Endothelial cell of umbilical vein (primary cell): ENCODE measurements at regions not wholly inside any gene's neighbourhood (a gene's known extent, or its start where the extent isn't known, plus 50 kb on each side); places are given as distances from the start of the nearest gene placed in this dataset.

Experiments used
- BruUV-seq: library from RNA; stranded (reverse); fragments of 400-500 nt; replicated peaks from 2 replicates; lab custom pipeline; 2021; lab: Mats Ljungman, UMichigan
- CTCF ChIA-PET: fragments of 300-600, 350-600 bp; sonication (Branson Sonifier 250); formaldehyde crosslinking; loops from one replicate; lab custom pipeline; 2021; ENCODE audit warnings: antibody characterized with exemption, inconsistent platforms; lab: Charles Lee
- POLR2A ChIA-PET: fragments of 300-600, 350-600 bp; sonication (Branson Sonifier 250); formaldehyde crosslinking; loops from one replicate; lab custom pipeline; 2021; ENCODE audit warnings: antibody characterized with exemption, inconsistent platforms; lab: Charles Lee
- DNase-seq: peaks from one replicate; pipeline ENCODE4 v3.0.0-alpha.2; 2011; ENCODE audit warnings: low read depth, low spot score
- FAIRE-seq: peaks from 2 replicates; lab custom pipeline; 2011; peaks lifted over from hg19 to GRCh38; lab: Jason Lieb, UNC
- H2AFZ ChIP-seq: 2 replicates; pipeline ENCODE4 v1.6.0; 2012; ENCODE audit warnings: low read depth, low read length, control low read depth, inconsistent platforms
- H3K27ac ChIP-seq: 2 replicates; pipeline ENCODE4 v1.5.1; 2011; ENCODE audit warnings: low read depth, mild to moderate bottlenecking, control low read depth, low read length, moderate library complexity; ENCODE audit not compliant: insufficient read depth
- H3K27me3 ChIP-seq, 2 experiments: 2 replicates each; pipeline versions ENCODE4 v1.6.0 to v1.6.1; 2011; ENCODE audit warnings: low read length in 2 of 2, mixed read lengths in 1 of 2; ENCODE audit not compliant: control insufficient read depth in 2 of 2, insufficient read depth in 2 of 2
- H3K36me3 ChIP-seq, 2 experiments: 2 replicates in 1 of 2; 3 replicates in 1 of 2; pipeline ENCODE4 v1.5.1; 2011; ENCODE audit warnings: low read length in 2 of 2, mild to moderate bottlenecking in 1 of 2, moderate library complexity in 1 of 2; ENCODE audit not compliant: control insufficient read depth in 2 of 2, insufficient read depth in 2 of 2; ENCODE audit errors: extremely low read depth in 1 of 2
- H3K4me1 ChIP-seq: 3 replicates; pipeline ENCODE4 v1.5.1; 2011; ENCODE audit warnings: mild to moderate bottlenecking, low read length; ENCODE audit not compliant: control insufficient read depth, insufficient read depth; ENCODE audit errors: extremely low read depth
- H3K4me2 ChIP-seq: 2 replicates; pipeline ENCODE4 v1.6.1; 2011; ENCODE audit warnings: low read length, control low read depth, mixed read lengths; ENCODE audit not compliant: insufficient read depth
- H3K4me3 ChIP-seq, 3 experiments: fragments of 200-600 bp in 1 of 3; sonication (generic), shearing (Covaris generic) in 1 of 3; replicated peaks in 1 of 3; 2 replicates each; pipeline ENCODE4 v1.5.1; 2011 to 2016; ENCODE audit warnings: control low read depth in 3 of 3, low read length in 3 of 3, mild to moderate bottlenecking in 2 of 3, inconsistent platforms in 1 of 3, low read depth in 1 of 3, moderate library complexity in 1 of 3; ENCODE audit not compliant: insufficient read depth in 1 of 3
- H3K79me2 ChIP-seq: 2 replicates; pipeline ENCODE4 v1.6.0; 2012; ENCODE audit warnings: low read length, inconsistent platforms; ENCODE audit not compliant: control insufficient read depth, insufficient read depth
- H3K9ac ChIP-seq: replicated peaks from 2 replicates; pipeline ENCODE3; 2011; ENCODE audit warnings: low read length, control low read depth; ENCODE audit not compliant: insufficient read depth; ENCODE audit errors: extremely low read depth
- H3K9me1 ChIP-seq: replicated peaks from 3 replicates; pipeline ENCODE4 v1.6.0; 2011; ENCODE audit warnings: mild to moderate bottlenecking, low read length; ENCODE audit not compliant: control insufficient read depth, insufficient read depth; ENCODE audit errors: extremely low read depth
- H3K9me3 ChIP-seq: replicated peaks from 2 replicates; pipeline ENCODE4 v1.5.1; 2012; ENCODE audit warnings: low read length, inconsistent platforms; ENCODE audit not compliant: control insufficient read depth, insufficient read depth
- H4K20me1 ChIP-seq: replicated peaks from 2 replicates; pipeline ENCODE3; 2011; ENCODE audit warnings: mild to moderate bottlenecking, low read length; ENCODE audit not compliant: control insufficient read depth, insufficient read depth; ENCODE audit errors: extremely low read depth
- EZH2 ChIP-seq: IDR thresholded peaks from 2 replicates; pipeline ENCODE4 v1.6.1; 2012; ENCODE audit warnings: borderline replicate concordance, low read depth, mild to moderate bottlenecking, moderate library complexity, low read length, inconsistent platforms; ENCODE audit not compliant: severe bottlenecking
- FOS ChIP-seq: IDR thresholded peaks from 2 replicates; pipeline ENCODE4 v1.6.1; 2011; ENCODE audit warnings: mild to moderate bottlenecking, low read length, moderate library complexity, borderline replicate concordance; ENCODE audit not compliant: insufficient read depth
- GATA2 ChIP-seq: IDR thresholded peaks from 2 replicates; pipeline ENCODE4 v1.7.0; 2011; ENCODE audit warnings: low read depth, mild to moderate bottlenecking, moderate library complexity, mixed read lengths, low read length; ENCODE audit not compliant: insufficient read length, insufficient read depth
- JUN ChIP-seq: IDR thresholded peaks from 2 replicates; pipeline ENCODE4 v1.6.1; 2011; ENCODE audit warnings: borderline replicate concordance, low read depth; ENCODE audit not compliant: insufficient read length, insufficient read depth
- MYC ChIP-seq: IDR thresholded peaks from one replicate; pipeline ENCODE4 v1.6.1; 2011; ENCODE audit warnings: mild to moderate bottlenecking, low read depth, low read length
- POLR2A ChIP-seq: IDR thresholded peaks from 2 replicates; pipeline ENCODE4 v1.6.1; 2012; ENCODE audit warnings: low read depth, mild to moderate bottlenecking, control low read depth, low read length
- POLR2AphosphoS5 ChIP-seq: IDR thresholded peaks from 2 replicates; pipeline ENCODE4 v1.6.1; 2012; ENCODE audit warnings: low read depth, mild to moderate bottlenecking, control low read depth, low read length, moderate library complexity; ENCODE audit not compliant: insufficient read depth
- dilution Hi-C: fragments of 300-500 bp; cut with MboI; formaldehyde crosslinking; loops from one replicate; pipeline ENCODE4 v1.15.0; 2019; ENCODE audit warnings: low sequenced_read_pairs; ENCODE audit not compliant: extremely low pct_ligation_motif_present
- intact Hi-C: fragments of 100-400 bp; cut with micrococcal nuclease; formaldehyde crosslinking; loops from one replicate; pipeline ENCODE4 v1.10.0; 2022
- TF ChIP-seq, protein P1 (sequence below): IDR thresholded peaks from 2 replicates; pipeline ENCODE4 v1.6.1; 2011; ENCODE audit not compliant: insufficient read depth, insufficient read length
- TF ChIP-seq, protein P2 (sequence below), 2 donors: IDR thresholded peaks; 1 replicate in 1 of 2; 2 replicates in 1 of 2; pipeline ENCODE4 v1.5.1; 2011; ENCODE audit warnings: low read length in 2 of 2, mild to moderate bottlenecking in 2 of 2, moderate library complexity in 2 of 2, control low read depth in 1 of 2, inconsistent platforms in 1 of 2, low read depth in 1 of 2; ENCODE audit not compliant: insufficient read depth in 1 of 2; ENCODE audit errors: extremely low read depth in 1 of 2

DNA sequence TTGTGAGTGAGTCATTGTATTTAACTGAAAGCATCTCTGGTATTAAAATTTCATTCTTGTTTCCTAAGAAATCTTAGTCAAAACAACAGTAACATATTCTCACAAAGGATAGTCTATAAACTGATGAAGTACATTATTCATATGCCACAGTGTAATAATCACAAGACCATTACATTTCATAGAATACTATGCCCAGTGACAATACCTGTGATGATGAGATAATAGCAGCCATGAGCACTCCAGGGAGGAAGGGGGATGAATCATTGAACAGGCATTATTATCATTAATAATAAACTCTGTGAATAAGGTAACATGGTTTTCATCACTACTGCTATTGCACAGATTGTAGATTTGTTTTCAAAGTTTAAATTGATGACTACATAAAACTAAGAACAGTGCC lies 667.9 kb downstream of the EPM2A start:
- FAIRE-seq, result no peak
- Histone ChIP-seq H3K36me3 (no peaks in the 10 kb centered on the region), H3K4me2 (no peak overlapping the region), H3K79me2 (no peaks in the 10 kb centered on the region), H3K27me3 (peaks cover 2 to 3% of the 10 kb centered on the region in 2 experiments), H3K9ac (no peak overlapping the region), H3K4me3 (no peak overlapping the region), H3K9me3 (no peaks in the 10 kb centered on the region), H3K4me1 (no peaks in the 10 kb centered on the region), H3K9me1 (no peaks in the 10 kb centered on the region), H4K20me1 (no peaks in the 10 kb centered on the region), H3K27ac (no peak overlapping the region), H2AFZ (no peak overlapping the region)
- TF ChIP-seq POLR2A, result no peak
- TF ChIP-seq FOS, result peak; percentile 3
- ChIA-PET POLR2A (no interaction called here), CTCF (no interaction called here)
- dilution Hi-C loops (no loop called here), intact Hi-C loops (no loop called here)
- no TSS peak for BruUV-seq
- DNase-seq, result no peak

DNA sequence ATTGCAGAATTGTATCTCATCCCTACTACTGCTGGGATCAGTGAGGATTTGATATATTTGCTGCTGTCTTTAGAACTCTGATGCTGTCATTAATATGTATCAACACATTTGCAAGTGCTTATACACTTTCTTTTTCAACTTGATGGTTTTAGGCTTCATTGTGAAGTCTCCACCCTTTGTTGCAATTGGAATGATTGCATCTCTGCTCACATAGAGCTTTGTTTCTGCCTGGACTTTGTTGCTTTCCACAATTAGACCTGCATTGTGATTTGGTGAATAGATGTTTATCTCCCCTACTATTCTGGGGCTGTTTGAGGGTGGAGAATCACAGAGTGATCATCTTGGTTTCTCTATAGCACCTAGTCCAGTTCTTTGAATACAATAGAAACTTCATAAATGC lies 666.7 kb downstream of the EPM2A start:
- no peaks in the 10 kb centered on the region for H4K20me1 ChIP-seq
- TF ChIP-seq GATA2 (no peak), EZH2 (no peak), POLR2A (no peak), FOS (no peak), JUN (no peak), POLR2AphosphoS5 (no peak), MYC (no peak)
- TF ChIP-seq, protein P1, sequence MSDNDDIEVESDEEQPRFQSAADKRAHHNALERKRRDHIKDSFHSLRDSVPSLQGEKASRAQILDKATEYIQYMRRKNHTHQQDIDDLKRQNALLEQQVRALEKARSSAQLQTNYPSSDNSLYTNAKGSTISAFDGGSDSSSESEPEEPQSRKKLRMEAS, result no peak
- TF ChIP-seq, protein P2, sequence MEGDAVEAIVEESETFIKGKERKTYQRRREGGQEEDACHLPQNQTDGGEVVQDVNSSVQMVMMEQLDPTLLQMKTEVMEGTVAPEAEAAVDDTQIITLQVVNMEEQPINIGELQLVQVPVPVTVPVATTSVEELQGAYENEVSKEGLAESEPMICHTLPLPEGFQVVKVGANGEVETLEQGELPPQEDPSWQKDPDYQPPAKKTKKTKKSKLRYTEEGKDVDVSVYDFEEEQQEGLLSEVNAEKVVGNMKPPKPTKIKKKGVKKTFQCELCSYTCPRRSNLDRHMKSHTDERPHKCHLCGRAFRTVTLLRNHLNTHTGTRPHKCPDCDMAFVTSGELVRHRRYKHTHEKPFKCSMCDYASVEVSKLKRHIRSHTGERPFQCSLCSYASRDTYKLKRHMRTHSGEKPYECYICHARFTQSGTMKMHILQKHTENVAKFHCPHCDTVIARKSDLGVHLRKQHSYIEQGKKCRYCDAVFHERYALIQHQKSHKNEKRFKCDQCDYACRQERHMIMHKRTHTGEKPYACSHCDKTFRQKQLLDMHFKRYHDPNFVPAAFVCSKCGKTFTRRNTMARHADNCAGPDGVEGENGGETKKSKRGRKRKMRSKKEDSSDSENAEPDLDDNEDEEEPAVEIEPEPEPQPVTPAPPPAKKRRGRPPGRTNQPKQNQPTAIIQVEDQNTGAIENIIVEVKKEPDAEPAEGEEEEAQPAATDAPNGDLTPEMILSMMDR (IDR thresholded peaks at IDR 0.05; ENCODE audit: extremely low read depth in 1 of 2, insufficient read depth in 1 of 2, low read depth in 1 of 2, low read length in 2 of 2), result no peak
- dilution Hi-C loops (no loop called here), intact Hi-C loops (no loop called here)
- H3K27ac ChIP-seq, result no peak overlapping the region
- no peaks in the 10 kb centered on the region for H3K4me1 ChIP-seq
- no peaks in the 10 kb centered on the region for H3K36me3 ChIP-seq
- no peaks in the 10 kb centered on the region for H3K9me3 ChIP-seq
- no peaks in the 10 kb centered on the region for H3K9me1 ChIP-seq
- no peak overlapping the region for H3K9ac ChIP-seq
- H3K4me2 ChIP-seq, result no peak overlapping the region
- no peak overlapping the region for H2AFZ ChIP-seq
- no peaks in the 10 kb centered on the region for H3K79me2 ChIP-seq
- H3K27me3 ChIP-seq, result peaks cover 2 to 3% of the 10 kb centered on the region in 2 experiments
- POLR2A ChIA-PET, result no interaction called here
- no peak for FAIRE-seq
- no TSS peak for BruUV-seq
- H3K4me3 ChIP-seq, result no peak overlapping the region
- no peak for DNase-seq
- CTCF ChIA-PET, result interaction anchor here (1.0 kb wide), 1 partner anchor 13 kb away, joined by 3 read pairs; no protein-coding TSS in a partner anchor
